Heart right ventricle (tissue), 16 donors: ENCODE measurements at regions not wholly inside any gene's neighbourhood (a gene's known extent, or its start where the extent isn't known, plus 50 kb on each side); places are given as distances from the start of the nearest gene placed in this dataset.

ENCODE experiments used
- ATAC-seq, 8 donors: fragments of 200-7000 bp; cut with Tn5 transposase; one replicate each; pipeline ENCODE4 v1.9.1; 2020; ENCODE audit warnings: mild to moderate bottlenecking in 8 of 8, moderate library complexity in 8 of 8, moderate number of reproducible peaks in 1 of 8
- DNase-seq, 2 donors: peaks; one replicate each; pipeline ENCODE4 v3.0.0-alpha.2; 2020
- H3K27ac ChIP-seq, 10 donors: fragments of 200-600 bp; sonication (generic) in 2 of 10; one replicate each; pipeline versions ENCODE4 v1.5.0 to v1.8.0; 2020 to 2022; ENCODE audit warnings: mild to moderate bottlenecking in 3 of 10
- H3K27me3 ChIP-seq, 7 donors: fragments of 200-600 bp; one replicate each; pipeline ENCODE4 v1.8.0; 2021 to 2022; ENCODE audit warnings: mild to moderate bottlenecking in 2 of 7
- H3K36me3 ChIP-seq, 9 donors: fragments of 200-600 bp; sonication (generic) in 1 of 9; one replicate each; pipeline versions ENCODE4 v1.5.0 to v1.8.0; 2020 to 2022; ENCODE audit warnings: mild to moderate bottlenecking in 2 of 9
- H3K4me1 ChIP-seq, 9 donors: fragments of 200-600 bp; sonication (generic) in 1 of 9; one replicate each; pipeline versions ENCODE4 v1.5.0 to v1.8.0; 2020 to 2022; ENCODE audit warnings: mild to moderate bottlenecking in 4 of 9
- H3K4me3 ChIP-seq, 10 donors: fragments of 200-600 bp; sonication (generic) in 2 of 10; one replicate each; pipeline versions ENCODE4 v1.5.0 to v1.8.0; 2020 to 2022; ENCODE audit warnings: mild to moderate bottlenecking in 7 of 10, moderate library complexity in 2 of 10
- H3K9me3 ChIP-seq, 11 donors: fragments of 200-600 bp in 10 of 11; sonication (generic) in 2 of 11; one replicate each; pipeline versions ENCODE4 v1.5.0 to v1.8.0; 2013 to 2022; ENCODE audit warnings: mild to moderate bottlenecking in 2 of 11, control low read depth in 1 of 11, moderate library complexity in 1 of 11
- CTCF ChIP-seq, 9 donors: fragments of 200-600 bp; sonication (generic) in 2 of 9; IDR thresholded peaks; one replicate each; pipeline versions ENCODE4 v1.5.0 to v1.8.0; 2021 to 2022; ENCODE audit warnings: antibody characterized with exemption in 9 of 9, mild to moderate bottlenecking in 5 of 9, moderate library complexity in 1 of 9
- WGBS, 2 donors: extraction: QIAGEN DNeasy Blood & Tissue Kit; methylation state at CpG; one replicate each; pipeline ENCODE4 v1.1.7; 2013; ENCODE audit warnings: inconsistent platforms in 1 of 2; 5-methylcytosine and 5-hydroxymethylcytosine counted together
- intact Hi-C, 10 donors: fragments of 100-400 bp; cut with DNase I; formaldehyde crosslinking; loops; one replicate each; pipeline versions ENCODE4 v1.11.1 to v1.14.2; 2022
- donor health status: Arrhythmogenic right ventricular cardiomyopathy.
- donor health status: ischemic (EF 13 %, LVEDD 7.1; RV severe dilation, severe dysfunction).
- donor health status: healthy with polysubstance abuse.
- donor health status: DM: no; HTN: yes; CAD: no.
- donor health status: DM: no; HTN: no; CAD: no.
- donor health status: ischemic (EF 25% LVEDD 6.9; RV normal size, moderate dysfunction).
- donor health status: ischemic (EF 25% LVEDD 5.7; RV mildly dilated, moderate dysfunction).
- donor health status: healthy.
- donor health status: DM: yes; HTN: yes; CAD: no.
- donor health status: Ischemic cardiomyopathy.
- donor health status: ischemic (EF 35%, LVEDD 5.7; RV mildly dilated, moderate dysfunction).
- donor health status: nonischemic (EF 11% LVEDD 7.7; RV severe dilation, severe dysfunction).
- donor health status: DM: yes; HTN: yes; CAD: no.
- donor health status: PGD.
- donor health status: ischemic (EF 29% LVEDD 5.4; RV normal size, mild dysfunction).
- donor health status: nonischemic (EF 23%, LVEDD 6.1; RV moderate dilation, normal function).

- 61 to 73% methylated on average over 15 of the region's 15 CpGs for WGBS, 2 donors
- Histone ChIP-seq H3K9me3 (no peaks in the 10 kb centered on the region), H3K27me3 (peaks cover 0 to 47% (median 20%) of the 10 kb centered on the region in 7 donors), H3K27ac (peak overlapping the region in 1 of 10 donors; percentile 31), H3K36me3 (no peaks in the 10 kb centered on the region), H3K4me1 (peaks cover 0 to 36% (median 16%) of the 10 kb centered on the region in 9 donors), H3K4me3 (no peak overlapping the region)
- intact Hi-C loops: no loop called here
- no peak for DNase-seq
- TF ChIP-seq CTCF (IDR thresholded peaks at IDR 0.05): no peak
- ATAC-seq: no peak
Measured at GRCh38 chr9:134556531-134557068, 85.0 kb upstream of the COL5A1 start.

GRCh38 chr9:134557331-134557730, 84.3 kb upstream of the COL5A1 start:
- Histone ChIP-seq H3K4me3 (no peak overlapping the region), H3K27me3 (peaks cover 0 to 41% (median 13%) of the 10 kb centered on the region in 7 donors), H3K27ac (no peak overlapping the region), H3K4me1 (peaks cover 0 to 29% (median 13%) of the 10 kb centered on the region in 9 donors), H3K9me3 (no peaks in the 10 kb centered on the region), H3K36me3 (no peaks in the 10 kb centered on the region)
- ATAC-seq (no peak), DNase-seq (no peak)
- TF ChIP-seq CTCF (IDR thresholded peaks at IDR 0.05): no peak
- WGBS, 2 donors: 88% methylated on average over 18 of the region's 18 CpGs
- intact Hi-C loops: no loop called here

- TF ChIP-seq CTCF (IDR thresholded peaks at IDR 0.05): no peak
- H3K27ac ChIP-seq: no peak overlapping the region
- peaks cover 0 to 3% (median 0%) of the 10 kb centered on the region in 11 donors for H3K9me3 ChIP-seq
- H3K4me1 ChIP-seq: peaks cover 0 to 19% (median 4%) of the 10 kb centered on the region in 9 donors
- no peaks in the 10 kb centered on the region for H3K36me3 ChIP-seq
- H3K27me3 ChIP-seq: peaks cover 0 to 32% (median 11%) of the 10 kb centered on the region in 7 donors
- ATAC-seq (no peak), DNase-seq (no peak)
- intact Hi-C loops: no loop called here
- 86 to 89% methylated on average over 19 of the region's 19 CpGs for WGBS, 2 donors
- no peak overlapping the region for H3K4me3 ChIP-seq
Measured at GRCh38 chr9:134558124-134558905, 83.3 kb upstream of the COL5A1 start.

GRCh38 chr9:134559013-134559412, 82.6 kb upstream of the COL5A1 start:
- peaks cover 0 to 26% (median 10%) of the 10 kb centered on the region in 7 donors for H3K27me3 ChIP-seq
- H3K27ac ChIP-seq: no peak overlapping the region
- ATAC-seq (no peak), DNase-seq (no peak)
- 79 to 82% methylated on average over 5 of the region's 5 CpGs for WGBS, 2 donors
- peaks cover 0 to 13% (median 0%) of the 10 kb centered on the region in 9 donors for H3K4me1 ChIP-seq
- peaks cover 0 to 8% (median 0%) of the 10 kb centered on the region in 11 donors for H3K9me3 ChIP-seq
- no peak for TF ChIP-seq CTCF (IDR thresholded peaks at IDR 0.05)
- H3K36me3 ChIP-seq: no peaks in the 10 kb centered on the region
- no peak overlapping the region for H3K4me3 ChIP-seq
- intact Hi-C loops: no loop called here
